K562 (cell line): ENCODE measurements at regions not wholly inside any gene's neighbourhood (a gene's known extent, or its start where the extent isn't known, plus 50 kb on each side); places are given as distances from the start of the nearest gene placed in this dataset.

Experiments used
- ATAC-seq: fragments of 200-7000 bp; cut with Tn5 transposase; 3 replicates; pipeline ENCODE4 v1.9.1; 2020; ENCODE audit warnings: moderate library complexity
- BruUV-seq: library from RNA; stranded (reverse); fragments of 400-500 nt; replicated peaks from 2 replicates; lab custom pipeline; 2021; lab: Mats Ljungman, UMichigan
- CTCF ChIA-PET: fragments of 300-600 bp; formaldehyde crosslinking; extraction: SDS; loops from one replicate; lab custom pipeline; 2021; ENCODE audit warnings: low intra/inter-chr PET ratio; lab: Yijun Ruan, JAX
- POLR2A ChIA-PET: fragments of 300-600, 350-650 bp; sonication (Branson Sonifier 250); formaldehyde crosslinking; extraction: SDS; loops from one replicate; lab custom pipeline; 2021; ENCODE audit warnings: antibody characterized with exemption, inconsistent platforms; lab: Yijun Ruan, JAX
- DNase-seq, 4 experiments: peaks; one replicate each; pipeline versions ENCODE4 v3.0.0 to v3.0.0-alpha.2; 2011 to 2018; ENCODE audit warnings: low spot score in 3 of 4, mixed read lengths in 3 of 4; ENCODE audit errors: extremely low read depth in 1 of 4
- FAIRE-seq: peaks from 2 replicates; lab custom pipeline; 2011; peaks lifted over from hg19 to GRCh38; lab: Jason Lieb, UNC
- H2AFZ ChIP-seq: 2 replicates; pipeline ENCODE4 v1.6.0; 2011; ENCODE audit warnings: low read depth, low read length, control low read depth, inconsistent platforms
- H3K27ac ChIP-seq: fragments of 200-600 bp; 3 replicates; pipeline ENCODE4 v1.8.0; 2011; ENCODE audit warnings: low read depth, mild to moderate bottlenecking, control low read depth, inconsistent platforms, low read length, moderate library complexity, mixed read lengths; ENCODE audit errors: extremely low read depth
- H3K27me3 ChIP-seq, 2 experiments: fragments of 300-600 bp in 1 of 2; 2 replicates in 1 of 2; 3 replicates in 1 of 2; pipeline versions ENCODE4 v1.6.0 to v1.8.0; 2011; ENCODE audit warnings: inconsistent platforms in 2 of 2, low read length in 2 of 2, mild to moderate bottlenecking in 1 of 2, mixed read lengths in 1 of 2, moderate library complexity in 1 of 2; ENCODE audit not compliant: control insufficient read depth in 2 of 2, insufficient read depth in 2 of 2
- H3K36me3 ChIP-seq: fragments of 300-600 bp; 3 replicates; pipeline ENCODE4 v1.8.0; 2011; ENCODE audit warnings: mild to moderate bottlenecking, low read length, inconsistent platforms; ENCODE audit not compliant: control insufficient read depth, insufficient read depth
- H3K4me1 ChIP-seq, 2 experiments: fragments of 200-600 bp in 1 of 2; replicated peaks in 1 of 2; 2 replicates in 1 of 2; 3 replicates in 1 of 2; pipeline versions ENCODE4 v1.5.1 to v1.8.0; 2011; ENCODE audit warnings: inconsistent platforms in 2 of 2, low read length in 2 of 2, mild to moderate bottlenecking in 1 of 2, mixed read lengths in 1 of 2, moderate library complexity in 1 of 2; ENCODE audit not compliant: control insufficient read depth in 2 of 2, insufficient read depth in 2 of 2
- H3K4me2 ChIP-seq: 2 replicates; pipeline ENCODE4 v1.6.1; 2011; ENCODE audit warnings: low read length, control low read depth, inconsistent platforms, mixed read lengths; ENCODE audit not compliant: insufficient read depth
- H3K4me3 ChIP-seq: fragments of 200-600 bp; sonication (generic), shearing (Covaris generic); 2 replicates; pipeline ENCODE4 v1.5.1; 2016; ENCODE audit warnings: control low read depth, inconsistent platforms
- H3K79me2 ChIP-seq: fragments of 200-600 bp; 3 replicates; pipeline ENCODE4 v1.8.0; 2011; ENCODE audit warnings: low read length, inconsistent platforms; ENCODE audit not compliant: control insufficient read depth, insufficient read depth
- H3K9ac ChIP-seq, 2 experiments: 2 replicates each; pipeline versions ENCODE4 v1.6.0 to v1.6.1; 2011; ENCODE audit warnings: low read depth in 2 of 2, low read length in 2 of 2, control low read depth in 1 of 2, inconsistent platforms in 1 of 2, mild to moderate bottlenecking in 1 of 2, mixed read lengths in 1 of 2; ENCODE audit not compliant: insufficient read depth in 1 of 2
- H3K9me1 ChIP-seq: one replicate; pipeline ENCODE4 v1.6.0; 2011; ENCODE audit warnings: inconsistent platforms, mild to moderate bottlenecking, low read length, moderate library complexity; ENCODE audit not compliant: control insufficient read depth, insufficient read depth
- H3K9me3 ChIP-seq: replicated peaks from 2 replicates; pipeline ENCODE4 v1.5.1; 2011; ENCODE audit warnings: low read depth, low read length, inconsistent platforms; ENCODE audit not compliant: control insufficient read depth, insufficient read depth
- H4K20me1 ChIP-seq: replicated peaks from 2 replicates; pipeline ENCODE4 v1.6.1; 2011; ENCODE audit warnings: low read length, inconsistent platforms, mixed read lengths; ENCODE audit not compliant: control insufficient read depth, insufficient read depth
- CTBP1 ChIP-seq: fragments of 450-650 bp; IDR thresholded peaks from 2 replicates; pipeline ENCODE4 v1.6.1; 2016; ENCODE audit warnings: borderline replicate concordance
- ELF1 ChIP-seq: fragments of 200-800 bp; sonication (Bioruptor generic); IDR thresholded peaks from 2 replicates; pipeline ENCODE4 v1.6.1; 2016; ENCODE audit warnings: missing genetic modification characterization, missing compliant biosample characterization
- MIER1 ChIP-seq: fragments of 450-650 bp; IDR thresholded peaks from 2 replicates; pipeline ENCODE4 v1.6.1; 2016; ENCODE audit warnings: antibody characterized with exemption, mild to moderate bottlenecking, low read depth
- NFE2L1 ChIP-seq: fragments of 450-650 bp; IDR thresholded peaks from 2 replicates; pipeline ENCODE4 v1.6.1; 2016; ENCODE audit warnings: missing genetic modification characterization, low read depth, mild to moderate bottlenecking, missing compliant biosample characterization, moderate library complexity, borderline replicate concordance
- RUNX1 ChIP-seq: sonication (generic); IDR thresholded peaks from 2 replicates; pipeline ENCODE4 v1.6.1; 2016; ENCODE audit warnings: antibody characterized with exemption, low read depth
- SMC3 ChIP-seq: conservative IDR thresholded peaks from 2 replicates; pipeline ENCODE4 v1.6.1; 2011; ENCODE audit warnings: low read depth, low read length, improper control_type of control experiment; ENCODE audit not compliant: insufficient read depth
- ZBED1 ChIP-seq: IDR thresholded peaks from 2 replicates; pipeline ENCODE4 v1.6.1; 2014
- ZNF124 ChIP-seq: sonication (generic); formaldehyde crosslinking; IDR thresholded peaks from 2 replicates; pipeline ENCODE4 v1.8.1; 2022; ENCODE audit warnings: missing genetic modification reagents
- ZNF398 ChIP-seq: fragments of 250-450 bp; sonication (Bioruptor Pico); IDR thresholded peaks from 2 replicates; pipeline ENCODE4 v1.8.0; 2021; ENCODE audit warnings: moderate library complexity, mild to moderate bottlenecking, inconsistent platforms
- WGBS: fragments of 100-300 bp; shearing (Covaris generic); methylation state at CpG from one replicate; pipeline ENCODE4 v1.1.6; 2016; ENCODE audit warnings: low coverage, mixed read lengths; ENCODE audit not compliant: insufficient coverage; ENCODE audit errors: missing lambda C conversion rate; 5-methylcytosine and 5-hydroxymethylcytosine counted together
- in situ Hi-C: fragments of 300-500 bp; cut with MboI; formaldehyde crosslinking; loops from 4 replicates; pipeline ENCODE4 v1.15.0; 2018; ENCODE audit warnings: inconsistent platforms, mixed read lengths
- intact Hi-C: fragments of 100-400 bp; cut with micrococcal nuclease; formaldehyde crosslinking; loops from 2 replicates; pipeline ENCODE4 v1.14.2; 2022

DNA sequence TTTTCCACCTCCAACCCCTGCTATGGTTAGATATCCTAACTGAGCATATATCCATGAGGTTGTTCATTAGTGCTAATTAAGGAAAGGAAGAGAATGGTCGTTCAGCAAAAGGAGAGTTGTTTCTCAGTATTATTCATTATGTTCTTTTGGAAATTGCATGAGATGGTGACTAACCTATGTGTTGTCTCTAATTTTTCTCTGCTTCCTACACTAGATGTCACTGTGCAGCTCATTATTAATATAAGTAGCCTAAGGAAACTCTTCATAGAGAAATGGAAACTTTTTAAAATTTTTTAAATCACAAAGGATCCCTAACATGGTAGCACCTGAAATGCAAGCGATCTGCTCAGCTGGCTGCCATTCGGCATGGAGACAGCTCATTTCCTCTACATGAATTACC lies 67.7 kb upstream of the FAM9A start:
- H3K4me3 ChIP-seq: no peak overlapping the region
- CTCF ChIA-PET: interaction anchor here (1.2 kb wide), 1 partner anchor 1251 kb away, joined by 3 read pairs; no protein-coding TSS in a partner anchor
- BruUV-seq: no TSS peak

More for the DNA sequence above, 67.7 kb upstream of the FAM9A start:
- H3K9ac ChIP-seq: no peak overlapping the region
- intact Hi-C loops: no loop called here
- POLR2A ChIA-PET: no interaction called here
- TF ChIP-seq MIER1 (no peak), SMC3 (no peak), RUNX1 (no peak), ZNF398 (CRISPR knock-in tag) (no peak), NFE2L1 (tag) (no peak), ZBED1 (no peak), CTBP1 (no peak), ZNF124 (CRISPR knock-in tag) (no peak), ELF1 (no peak)
- H3K4me1 ChIP-seq: no peaks in the 10 kb centered on the region
- H3K4me2 ChIP-seq: no peak overlapping the region
- H3K9me1 ChIP-seq: no peaks in the 10 kb centered on the region
- DNase-seq: no peak
- WGBS: 0% methylated on average over 3 of the region's 3 CpGs
- H3K27ac ChIP-seq: no peak overlapping the region
- no peaks in the 10 kb centered on the region for H3K9me3 ChIP-seq
- no peaks in the 10 kb centered on the region for H3K79me2 ChIP-seq
- ATAC-seq: no peak
- FAIRE-seq: no peak
- H4K20me1 ChIP-seq: no peaks in the 10 kb centered on the region
- in situ Hi-C loops: no loop called here
- H2AFZ ChIP-seq: no peak overlapping the region
- no peaks in the 10 kb centered on the region for H3K36me3 ChIP-seq
- no peaks in the 10 kb centered on the region for H3K27me3 ChIP-seq
